ENCODE measurements at regions not wholly inside any gene's neighbourhood (a gene's known extent, or its start where the extent isn't known, plus 50 kb on each side); places are given as distances from the start of the nearest gene placed in this dataset.

- H3K79me2 ChIP-seq (ENCODE audit: insufficient read depth), result no peaks in the 10 kb centered on the region
- TF ChIP-seq PBX3 (IDR thresholded peaks at IDR 0.05), result no peak
- no peak for TF ChIP-seq MAX (IDR thresholded peaks at IDR 0.05; ENCODE audit: low read depth)
- no peak for TF ChIP-seq MEF2A (IDR thresholded peaks at IDR 0.05; ENCODE audit: borderline replicate concordance, low read depth)
- TF ChIP-seq CHD2 (IDR thresholded peaks at IDR 0.05; ENCODE audit: low read length, partially characterized antibody), result no peak
- no peak for TF ChIP-seq TEAD4 (IDR thresholded peaks at IDR 0.05; ENCODE audit: borderline replicate concordance, insufficient read depth)
- TF ChIP-seq FOXJ3 (CRISPR knock-in tag; IDR thresholded peaks at IDR 0.05), result no peak
- no peak for TF ChIP-seq GATA2 (CRISPR knock-in tag; IDR thresholded peaks at IDR 0.05)
- no peak for TF ChIP-seq USF1 (IDR thresholded peaks at IDR 0.05; ENCODE audit: borderline replicate concordance, low read depth)
- TF ChIP-seq CTCF (IDR thresholded peaks at IDR 0.05), result no peak
- no peak for TF ChIP-seq EP300 (IDR thresholded peaks at IDR 0.05; ENCODE audit: borderline replicate concordance in 1 of 2, low read depth in 1 of 2, low read length in 1 of 2)
- no peak for TF ChIP-seq IRF3 (IDR thresholded peaks at IDR 0.05; ENCODE audit: low read depth, low read length)
- no peak for TF ChIP-seq ZBTB33 (IDR thresholded peaks at IDR 0.05; ENCODE audit: borderline replicate concordance, low read depth)
- TF ChIP-seq MXI1 (IDR thresholded peaks at IDR 0.05; ENCODE audit: low read depth, low read length), result no peak
- no peak for TF ChIP-seq RFX5 (IDR thresholded peaks at IDR 0.05; ENCODE audit: low read length)
- H3K27me3 ChIP-seq (ENCODE audit: insufficient read depth), result no peaks in the 10 kb centered on the region
- ChIA-PET CTCF (no interaction called here), POLR2A (no interaction called here)
- WGBS (ENCODE audit: low lambda C conversion rate), result 30% methylated on average over 2 of the region's 2 CpGs
- no peaks in the 10 kb centered on the region for H4K20me1 ChIP-seq (ENCODE audit: insufficient read depth)
- H3K4me2 ChIP-seq, result no peak overlapping the region
- no peaks in the 10 kb centered on the region for H3K9me2 ChIP-seq
- DNase-seq, result no peak
- H3K9ac ChIP-seq, result no peak overlapping the region
- H3K36me3 ChIP-seq (replicated peaks in 1 of 2; ENCODE audit: control insufficient read depth in 1 of 2, insufficient read depth in 2 of 2, low read length in 1 of 2), result no peaks in the 10 kb centered on the region
- H3K27ac ChIP-seq (ENCODE audit: low read depth in 2 of 2, low read length in 1 of 2), result no peak overlapping the region
- H3K4me1 ChIP-seq (ENCODE audit: control insufficient read depth in 1 of 2, insufficient read depth in 2 of 2, low read depth in 1 of 2, low read length in 1 of 2), result no peaks in the 10 kb centered on the region
- no peak overlapping the region for H2AFZ ChIP-seq (ENCODE audit: low read depth)
- H3F3A ChIP-seq (replicated peaks; ENCODE audit: insufficient read depth), result no peaks in the 10 kb centered on the region
- no peak overlapping the region for H3K4me3 ChIP-seq (ENCODE audit: low read depth in 2 of 2, low read length in 1 of 2)
- H3K9me3 ChIP-seq, result no peaks in the 10 kb centered on the region
These were observed 134.6 kb upstream of the BOD1L1 start for GRCh38 chr4:13762130-13762529.

Data from SK-N-SH (cell line).